Superior temporal gyrus (tissue), 1 donor: ENCODE measurements at regions not wholly inside any gene's neighbourhood (a gene's known extent, or its start where the extent isn't known, plus 50 kb on each side); places are given as distances from the start of the nearest gene placed in this dataset.

Experiments used
- DNase-seq: peaks from one replicate; pipeline ENCODE4 v3.0.0-alpha.2; 2016; ENCODE audit errors: extremely low spot score

- no peak for DNase-seq
Observed at GRCh38 chr1:113219377-113219776, 146.4 kb downstream of the LRIG2 start.

GRCh38 chr1:113219828-113220227 lies 146.8 kb downstream of the LRIG2 start:
- no peak for DNase-seq

GRCh38 chr1:113223040-113223439 lies 150.0 kb downstream of the LRIG2 start:
- no peak for DNase-seq

- DNase-seq: no peak
Observed at GRCh38 chr1:113223546-113223945, 150.5 kb downstream of the LRIG2 start.

GRCh38 chr1:113226148-113226547 lies 153.2 kb downstream of the LRIG2 start:
- DNase-seq: peak; percentile 60

- no peak for DNase-seq
Observed at GRCh38 chr1:113231866-113232265, 158.4 kb upstream of the MAGI3 start.

GRCh38 chr1:113233441-113233840 lies 156.9 kb upstream of the MAGI3 start:
- no peak for DNase-seq

- DNase-seq: no peak
Observed at GRCh38 chr1:113241237-113241636, 149.1 kb upstream of the MAGI3 start.

GRCh38 chr1:113242481-113242880 lies 147.8 kb upstream of the MAGI3 start:
- no peak for DNase-seq

- DNase-seq: no peak
Observed at GRCh38 chr1:113243529-113243928, 146.8 kb upstream of the MAGI3 start.

GRCh38 chr1:113244112-113244820 lies 146.0 kb upstream of the MAGI3 start:
- DNase-seq: no peak

- no peak for DNase-seq
Observed at GRCh38 chr1:113245252-113245651, 145.1 kb upstream of the MAGI3 start.

GRCh38 chr1:113246929-113247328 lies 143.4 kb upstream of the MAGI3 start:
- DNase-seq: no peak

- no peak for DNase-seq
Observed at GRCh38 chr1:113247355-113247754, 143.0 kb upstream of the MAGI3 start.

GRCh38 chr1:113247782-113248181 lies 142.5 kb upstream of the MAGI3 start:
- DNase-seq: no peak

- DNase-seq: no peak
Observed at GRCh38 chr1:113248494-113248893, 141.8 kb upstream of the MAGI3 start.

GRCh38 chr1:113250161-113250560 lies 140.2 kb upstream of the MAGI3 start:
- no peak for DNase-seq

- DNase-seq: no peak
Observed at GRCh38 chr1:113252166-113252565, 138.1 kb upstream of the MAGI3 start.

GRCh38 chr1:113253187-113253586 lies 137.1 kb upstream of the MAGI3 start:
- no peak for DNase-seq

- DNase-seq: no peak
Observed at GRCh38 chr1:113253590-113253989, 136.7 kb upstream of the MAGI3 start.

GRCh38 chr1:113255038-113255719 lies 135.1 kb upstream of the MAGI3 start:
- DNase-seq: no peak

GRCh38 chr1:113255720-113256347 lies 134.5 kb upstream of the MAGI3 start:
- no peak for DNase-seq

GRCh38 chr1:113256348-113256729 lies 134.0 kb upstream of the MAGI3 start:
- DNase-seq: no peak
